ENCODE measurements at regions not wholly inside any gene's neighbourhood (a gene's known extent, or its start where the extent isn't known, plus 50 kb on each side); places are given as distances from the start of the nearest gene placed in this dataset.

- TF ChIP-seq CTCF (IDR thresholded peaks at IDR 0.05; ENCODE audit: poor library complexity) (no peak), EZH2 (IDR thresholded peaks at IDR 0.05; ENCODE audit: borderline replicate concordance) (no peak)
Observed at GRCh38 chr10:9069136-9069535, 1014.6 kb downstream of the GATA3 start.
